ENCODE measurements at regions not wholly inside any gene's neighbourhood (a gene's known extent, or its start where the extent isn't known, plus 50 kb on each side); places are given as distances from the start of the nearest gene placed in this dataset.
"Not testable (repeated sequence)": the region's sequence is repeated elsewhere in the genome, so short reads cannot be mapped to it uniquely, and the experiment has no call there.

- TF ChIP-seq ZBTB11 (tag by site-specific recombination; conservative IDR thresholded peaks at IDR 0.05; ENCODE audit: low read depth) (0 out of 2 replicates have a peak, but pooled peaks have one; percentile 37), ZNF394 (tag by site-specific recombination; IDR thresholded peaks at IDR 0.05; ENCODE audit: borderline replicate concordance) (peak; percentile 62; the same call in 1 of the 2 replicates), ZNF248 (tag by site-specific recombination; IDR thresholded peaks at IDR 0.05) (no peak)
Observed at GRCh38 chr2:150669492-150669891, 182.0 kb upstream of the RND3 start (continued).

DNA sequence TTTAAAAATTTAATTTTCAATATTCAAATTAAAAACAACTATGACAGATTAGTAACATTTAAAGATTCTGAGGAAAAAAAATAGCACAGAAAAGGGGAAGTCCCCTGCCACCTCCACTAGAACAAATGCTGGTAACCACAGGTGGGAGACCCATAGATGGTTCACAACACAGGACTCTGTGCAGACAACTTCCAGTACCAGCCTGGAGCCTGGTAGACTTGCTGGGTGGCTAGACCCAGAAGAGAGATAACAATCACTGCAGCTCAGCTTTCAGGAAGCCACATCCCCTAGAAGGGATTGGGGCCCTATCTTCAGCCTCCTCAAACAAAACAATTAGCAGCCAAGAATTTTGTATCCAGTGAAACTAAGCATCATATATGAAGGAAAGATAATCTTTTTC lies 179.6 kb upstream of the RND3 start:
- POLR2A ChIA-PET; H3K9me3 ChIP-seq (ENCODE audit: control insufficient read depth, insufficient read depth, low read depth, low read length); H3K4me1 ChIP-seq (ENCODE audit: control insufficient read depth, insufficient read depth, low read length); CTCF ChIA-PET; H3K27ac ChIP-seq (ENCODE audit: extremely low read depth, low read depth, low read length); H3K36me3 ChIP-seq (ENCODE audit: control insufficient read depth in 2 of 2, insufficient read depth in 1 of 2, low read length in 2 of 2); H3K4me3 ChIP-seq (ENCODE audit: low read depth, low read length): not testable (repeated sequence)

DNA sequence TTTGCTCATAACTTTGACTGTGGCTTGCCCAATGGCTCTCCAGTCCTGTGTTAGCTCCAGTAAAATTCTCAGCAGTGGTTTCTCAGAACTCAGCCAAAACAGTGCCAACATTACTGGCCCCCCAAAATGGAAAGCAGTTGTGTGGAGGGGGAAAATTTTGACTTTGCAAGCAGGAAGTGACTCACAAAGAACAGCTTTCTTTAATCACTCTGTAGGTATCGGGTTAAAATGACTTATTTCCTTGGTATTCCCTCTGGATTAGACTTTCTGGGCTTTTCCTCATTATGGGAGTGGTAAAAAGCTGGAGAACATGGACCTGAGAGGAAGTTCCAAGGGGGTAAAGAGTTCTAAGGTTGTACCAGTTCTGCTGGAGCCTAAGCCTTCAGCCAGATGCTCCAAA lies 175.7 kb upstream of the RND3 start:
- CTCF ChIA-PET, result no interaction called here
- Histone ChIP-seq H3K4me1 (ENCODE audit: control insufficient read depth, insufficient read depth, low read length) (no peaks in the 10 kb centered on the region), H3K4me3 (ENCODE audit: low read depth, low read length) (no peak overlapping the region), H3K27ac (ENCODE audit: extremely low read depth, low read depth, low read length) (no peak overlapping the region), H3K36me3 (ENCODE audit: control insufficient read depth in 2 of 2, insufficient read depth in 1 of 2, low read length in 2 of 2) (no peaks in the 10 kb centered on the region), H3K9me3 (ENCODE audit: control insufficient read depth, insufficient read depth, low read depth, low read length) (no peaks in the 10 kb centered on the region)
- TF ChIP-seq ZNF692 (tag by site-specific recombination; IDR thresholded peaks at IDR 0.05) (no peak), ZNF555 (tag by site-specific recombination; conservative IDR thresholded peaks at IDR 0.05) (no peak), ZFP41 (tag by site-specific recombination; IDR thresholded peaks at IDR 0.05; ENCODE audit: borderline replicate concordance) (no peak)
- POLR2A ChIA-PET, result no interaction called here

DNA sequence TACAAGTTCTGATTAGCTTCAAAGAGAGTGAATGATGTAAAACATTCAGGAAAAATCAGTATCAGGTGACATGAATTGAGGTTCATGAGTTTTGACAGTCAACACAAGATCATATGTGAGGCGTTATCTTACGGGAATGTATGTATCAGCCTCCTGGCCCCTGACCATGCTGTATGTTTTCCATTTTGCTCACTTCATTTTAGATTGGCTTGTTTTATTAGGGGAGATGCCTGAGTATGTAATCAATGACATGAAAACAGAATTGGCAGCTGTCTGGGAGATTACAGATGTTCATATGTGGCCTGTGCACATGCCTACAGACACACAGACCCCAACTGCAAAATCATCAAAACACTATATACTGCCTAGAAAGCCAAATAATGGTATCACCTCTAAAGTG lies 168.5 kb upstream of the RND3 start:
- TF ChIP-seq ZNF26 (tag by site-specific recombination; IDR thresholded peaks at IDR 0.05), result no peak
- no peak for TF ChIP-seq KLF17 (tag by site-specific recombination; IDR thresholded peaks at IDR 0.05)
- TF ChIP-seq ZNF549 (tag by site-specific recombination; IDR thresholded peaks at IDR 0.05), result no peak
- no peak for TF ChIP-seq ZBTB1 (tag by site-specific recombination; IDR thresholded peaks at IDR 0.05)
- no peak for TF ChIP-seq ZNF768 (tag by site-specific recombination; IDR thresholded peaks at IDR 0.05)
- no peak for TF ChIP-seq ZNF169 (tag by site-specific recombination; IDR thresholded peaks at IDR 0.05)
- POLR2A ChIA-PET, result no interaction called here
- CTCF ChIA-PET, result no interaction called here
- no peaks in the 10 kb centered on the region for H3K9me3 ChIP-seq (ENCODE audit: control insufficient read depth, insufficient read depth, low read depth, low read length)
- H3K27ac ChIP-seq (ENCODE audit: extremely low read depth, low read depth, low read length), result no peak overlapping the region
- no peaks in the 10 kb centered on the region for H3K4me1 ChIP-seq (ENCODE audit: control insufficient read depth, insufficient read depth, low read length)
- H3K36me3 ChIP-seq (ENCODE audit: control insufficient read depth in 2 of 2, insufficient read depth in 1 of 2, low read length in 2 of 2), result no peaks in the 10 kb centered on the region
- no peak overlapping the region for H3K4me3 ChIP-seq (ENCODE audit: low read depth, low read length)

All from HEK293 (cell line).